ENCODE measurements at regions not wholly inside any gene's neighbourhood (a gene's known extent, or its start where the extent isn't known, plus 50 kb on each side); places are given as distances from the start of the nearest gene placed in this dataset.
"Not testable (repeated sequence)": the region's sequence is repeated elsewhere in the genome, so short reads cannot be mapped to it uniquely, and the experiment has no call there.

DNA sequence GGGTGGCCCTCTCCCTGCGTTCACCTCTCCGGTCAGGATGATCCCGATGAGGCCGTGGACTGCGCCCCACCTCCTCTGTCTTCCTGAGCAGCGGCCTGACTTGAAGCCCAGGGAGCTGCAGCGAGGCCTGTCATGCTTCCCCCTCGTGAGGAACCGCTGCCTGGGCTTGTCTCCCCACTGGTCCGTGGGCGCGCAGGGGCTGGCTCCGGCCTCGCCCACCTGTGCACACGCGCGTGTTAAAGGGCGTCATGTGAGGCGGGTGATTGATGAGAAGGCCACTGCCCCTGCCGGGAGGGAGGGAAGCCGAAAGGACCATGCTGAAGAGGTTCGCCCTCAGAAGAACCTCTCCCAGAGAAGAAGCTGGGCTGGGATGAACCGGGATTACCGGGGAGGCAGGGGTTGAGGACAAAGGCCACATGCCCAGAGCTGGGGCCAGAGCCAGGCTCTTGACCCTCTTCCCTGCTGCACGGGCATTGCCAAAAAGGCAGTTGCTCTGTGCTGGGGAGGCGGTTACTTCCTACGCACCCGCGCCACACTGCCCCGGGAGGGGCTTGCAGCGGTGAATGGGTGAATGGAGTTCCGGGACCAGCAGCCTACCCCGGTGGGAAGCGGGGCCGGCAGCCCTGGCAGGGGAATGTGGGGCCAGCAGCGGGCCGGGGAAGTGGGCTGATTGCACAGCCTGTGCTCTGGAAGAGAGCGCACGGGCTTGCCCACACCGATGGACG lies 85.9 kb upstream of the GSE1 start:
- DNase-seq (ENCODE audit: low spot score) = no peak

DNA sequence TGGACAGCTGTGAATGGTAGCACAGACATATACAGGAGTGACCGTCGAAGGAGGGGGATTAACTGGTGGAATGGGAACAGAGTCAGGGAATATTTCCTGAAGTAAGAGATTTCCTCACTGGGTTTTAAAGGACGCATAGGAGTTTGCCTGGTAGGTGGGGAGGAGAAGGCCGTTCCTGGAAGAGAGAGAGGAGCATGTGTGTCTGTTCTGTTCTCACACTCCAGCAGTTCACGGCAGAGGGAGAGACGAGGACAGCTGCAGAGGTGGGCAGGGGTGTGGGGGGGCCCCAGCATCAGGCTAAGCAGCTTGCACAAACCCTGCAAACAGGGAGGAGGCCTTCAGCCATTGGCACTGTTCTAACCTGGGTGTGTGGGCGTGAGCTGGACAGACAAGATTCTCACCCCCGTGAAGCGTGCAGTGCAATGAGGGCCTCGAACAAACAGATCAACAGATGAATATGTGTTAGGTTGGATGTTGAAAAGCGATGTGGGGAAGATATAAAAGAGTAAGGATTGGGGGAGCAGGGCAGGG lies 85.3 kb upstream of the GSE1 start:
- no peak for DNase-seq (ENCODE audit: low spot score)

DNA sequence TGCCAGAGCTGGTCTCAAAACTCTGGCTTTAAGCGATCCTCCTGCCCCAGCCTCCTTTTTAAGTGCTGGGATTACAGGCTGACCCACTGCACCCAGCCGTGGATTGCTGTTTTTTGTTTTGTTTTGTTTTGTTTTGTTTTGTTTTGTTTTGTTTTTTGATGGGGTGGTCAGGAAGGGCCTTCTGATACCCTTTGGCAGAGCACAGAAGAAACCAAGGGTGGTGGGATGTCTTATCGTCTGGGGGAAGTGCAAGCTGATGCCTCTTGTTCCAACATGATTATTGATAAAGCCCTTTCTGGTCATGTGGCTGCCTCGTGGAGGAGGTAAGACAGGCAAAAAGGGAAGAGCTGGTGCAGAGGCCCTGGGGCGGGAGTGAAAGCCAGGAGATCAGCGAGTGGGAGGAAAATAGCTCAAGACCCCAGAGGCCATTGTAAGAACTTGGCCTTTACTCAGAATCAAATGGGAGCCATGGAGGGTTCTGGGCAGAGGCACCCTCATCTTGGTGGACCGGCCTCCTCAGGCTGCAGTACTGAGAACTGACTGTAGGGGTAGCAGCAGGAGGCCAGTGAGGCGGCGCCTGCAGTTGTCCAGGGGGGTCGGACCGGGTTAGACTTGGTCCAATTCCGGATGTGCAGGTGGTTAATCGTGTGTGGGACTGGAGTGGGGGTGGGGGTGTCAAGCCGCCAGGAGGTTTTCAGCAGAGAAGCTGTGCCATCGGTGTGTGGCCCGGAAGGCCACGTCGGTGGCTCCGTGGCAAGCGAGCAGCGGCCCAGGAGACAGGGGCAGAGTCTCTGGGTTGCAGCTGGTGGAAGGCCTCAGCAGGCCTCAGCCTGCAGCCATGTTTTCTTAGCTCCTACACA lies 84.4 kb upstream of the GSE1 start:
- peak; percentile 48 for DNase-seq (ENCODE audit: low spot score)

DNA sequence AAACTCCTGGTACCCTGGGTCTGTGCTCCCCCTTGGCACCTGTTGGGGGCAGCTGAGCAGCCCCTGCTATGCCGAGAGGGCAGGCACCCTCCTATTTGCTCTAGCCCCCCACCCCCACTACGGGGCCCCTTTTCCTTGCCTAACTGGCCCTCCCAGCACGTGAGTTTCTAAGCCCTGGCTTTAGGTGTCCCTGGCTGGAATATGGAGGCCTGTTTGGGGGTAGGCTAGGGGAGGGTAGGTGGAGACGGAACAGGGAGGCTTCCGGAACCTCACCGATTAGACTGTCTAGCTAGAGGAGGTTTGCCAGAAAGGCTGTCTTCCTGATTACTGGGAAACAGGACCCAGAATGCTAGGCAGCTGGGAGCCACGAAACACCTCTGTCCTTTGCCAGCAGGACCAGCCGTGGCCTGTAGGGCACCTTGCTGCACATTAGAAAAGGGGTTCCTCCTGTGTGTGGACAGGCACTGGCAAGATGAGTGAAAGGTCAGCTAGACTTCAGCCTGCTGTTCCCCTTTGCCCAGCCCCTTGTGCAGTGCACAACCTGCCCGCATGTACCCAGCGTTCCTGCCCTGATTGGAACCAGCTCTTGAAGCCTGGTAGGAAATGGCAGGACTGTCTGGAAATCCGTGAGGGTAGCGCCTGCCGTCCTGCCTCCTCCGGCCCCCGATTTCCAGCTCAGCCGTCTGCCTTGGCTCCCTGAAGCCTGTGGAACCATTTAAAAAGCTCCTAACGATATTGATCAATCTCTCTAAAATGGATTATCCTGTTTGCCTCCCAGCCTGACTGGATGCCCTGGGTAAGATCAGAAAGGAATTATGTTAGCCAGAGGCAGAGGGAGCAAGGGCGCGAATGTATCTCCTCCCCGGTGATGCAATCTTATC lies 83.4 kb upstream of the GSE1 start:
- DNase-seq (ENCODE audit: low spot score) = no peak

DNA sequence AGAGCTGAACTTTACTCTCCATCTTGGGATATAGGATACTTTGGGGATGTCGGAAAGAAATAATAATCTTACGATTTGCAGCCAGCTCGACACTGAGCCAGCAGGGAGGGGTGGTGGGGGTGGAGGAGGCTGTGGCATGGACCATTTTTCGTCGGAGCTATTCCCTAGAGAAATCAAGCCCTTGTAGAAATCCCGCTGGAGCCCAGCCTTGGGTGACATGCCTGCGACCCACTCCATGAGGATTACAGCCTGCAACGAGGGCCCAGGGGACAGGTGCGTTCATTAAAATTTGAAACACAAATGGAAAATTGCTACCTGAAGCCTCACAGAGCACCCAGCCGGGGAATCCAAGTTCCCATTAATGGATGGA lies 82.8 kb upstream of the GSE1 start:
- no peak for DNase-seq (ENCODE audit: low spot score)

DNA sequence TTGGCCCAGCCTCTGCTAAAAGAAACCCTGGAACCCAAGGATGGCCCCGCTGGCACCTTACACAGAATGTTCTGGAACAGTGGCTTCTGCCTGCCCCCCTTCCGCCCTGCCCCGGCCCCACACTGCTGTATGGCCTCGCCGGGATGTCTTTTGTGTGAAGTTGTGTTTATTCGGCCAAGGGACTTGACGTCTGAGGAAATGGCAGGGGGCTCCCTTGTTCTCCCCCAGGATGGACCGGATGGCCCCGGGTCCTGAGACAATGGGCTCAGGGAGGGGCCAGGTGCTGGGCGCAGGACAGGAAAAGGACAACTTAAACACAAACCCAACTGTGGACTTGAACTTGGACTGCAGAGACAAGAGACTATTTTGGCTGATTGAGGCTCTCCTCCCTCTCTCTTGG lies 81.6 kb upstream of the GSE1 start:
- DNase-seq (ENCODE audit: low spot score) = no peak

DNA sequence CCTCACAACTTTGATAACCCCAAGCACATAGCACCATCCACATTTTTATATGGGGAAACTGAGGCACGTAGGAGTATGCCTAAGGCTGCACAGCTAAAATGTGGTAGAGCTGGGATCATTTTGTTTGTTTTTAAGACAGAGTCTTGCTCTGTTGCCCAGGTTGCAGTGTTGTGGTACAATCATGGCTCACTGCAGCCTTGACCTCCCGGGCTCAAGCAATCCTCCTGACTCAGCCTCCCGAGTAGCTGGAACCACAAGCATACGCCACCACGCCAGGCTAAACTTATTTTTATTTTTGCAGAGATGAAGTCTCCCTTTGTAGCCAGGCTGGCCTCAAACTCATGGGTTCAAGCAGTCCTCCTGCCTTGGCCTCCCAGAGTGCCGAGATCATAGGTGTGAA lies 81.0 kb upstream of the GSE1 start:
- DNase-seq (ENCODE audit: low spot score) = no peak

DNA sequence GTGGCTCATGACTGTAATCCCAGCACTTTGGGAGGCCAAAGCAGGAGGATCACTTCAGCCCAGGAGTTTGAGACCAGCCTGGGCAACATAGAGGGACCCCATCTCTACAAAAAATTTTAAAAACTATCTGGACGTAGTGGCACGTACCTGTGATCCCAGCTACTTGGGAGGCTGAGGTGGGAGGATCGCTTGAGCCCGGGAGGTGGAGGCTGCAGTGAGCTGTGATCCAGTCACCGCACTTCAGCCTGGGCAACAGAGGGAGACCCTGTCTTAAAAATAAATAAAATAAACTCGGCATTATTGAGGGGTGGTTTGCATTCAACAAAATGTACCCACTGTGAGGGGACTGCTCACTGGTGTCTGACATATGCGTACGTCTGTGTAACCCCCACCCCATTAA lies 79.5 kb upstream of the GSE1 start:
- DNase-seq (ENCODE audit: low spot score) = not testable (repeated sequence)

DNA sequence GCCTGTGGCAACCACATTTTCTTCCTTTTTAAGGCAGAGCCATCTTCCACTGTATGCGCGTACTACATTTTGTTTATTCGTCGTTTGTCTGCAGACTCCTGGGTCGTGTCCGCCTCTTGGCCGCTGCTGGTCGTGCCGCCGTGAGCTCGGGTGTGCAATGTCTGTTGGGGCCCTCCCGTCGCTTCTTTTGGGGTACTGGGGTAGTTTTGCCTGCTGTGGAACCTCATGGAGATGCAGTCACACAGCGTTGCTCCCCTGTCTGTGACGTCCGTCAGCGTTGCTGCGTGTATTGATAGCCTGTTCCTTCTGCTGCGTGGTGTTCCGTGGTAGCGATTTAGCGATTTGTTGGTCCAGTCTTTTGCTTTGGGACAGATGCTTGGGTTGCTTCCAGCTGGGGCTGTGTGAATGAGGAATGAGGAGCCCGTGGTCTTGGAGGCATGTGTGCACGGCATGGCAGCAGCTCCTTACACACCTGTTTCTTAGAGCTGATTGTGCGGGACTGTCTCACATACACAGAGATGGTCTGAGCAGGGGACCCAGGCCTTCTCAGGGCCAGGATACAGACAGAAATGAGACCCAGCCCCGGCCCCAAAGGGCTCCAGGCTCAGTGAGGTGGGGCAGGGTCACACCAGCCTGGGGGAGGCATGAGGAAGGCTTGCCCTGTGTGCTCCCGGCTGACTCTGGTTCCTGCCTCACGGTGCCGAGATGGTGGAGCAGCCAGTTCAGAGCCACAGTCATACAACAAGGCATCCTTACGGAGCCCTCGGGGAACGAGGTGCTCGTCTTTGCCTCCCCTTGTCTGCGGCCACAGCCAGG lies 78.4 kb upstream of the GSE1 start:
- DNase-seq (ENCODE audit: low spot score) = no peak

DNA sequence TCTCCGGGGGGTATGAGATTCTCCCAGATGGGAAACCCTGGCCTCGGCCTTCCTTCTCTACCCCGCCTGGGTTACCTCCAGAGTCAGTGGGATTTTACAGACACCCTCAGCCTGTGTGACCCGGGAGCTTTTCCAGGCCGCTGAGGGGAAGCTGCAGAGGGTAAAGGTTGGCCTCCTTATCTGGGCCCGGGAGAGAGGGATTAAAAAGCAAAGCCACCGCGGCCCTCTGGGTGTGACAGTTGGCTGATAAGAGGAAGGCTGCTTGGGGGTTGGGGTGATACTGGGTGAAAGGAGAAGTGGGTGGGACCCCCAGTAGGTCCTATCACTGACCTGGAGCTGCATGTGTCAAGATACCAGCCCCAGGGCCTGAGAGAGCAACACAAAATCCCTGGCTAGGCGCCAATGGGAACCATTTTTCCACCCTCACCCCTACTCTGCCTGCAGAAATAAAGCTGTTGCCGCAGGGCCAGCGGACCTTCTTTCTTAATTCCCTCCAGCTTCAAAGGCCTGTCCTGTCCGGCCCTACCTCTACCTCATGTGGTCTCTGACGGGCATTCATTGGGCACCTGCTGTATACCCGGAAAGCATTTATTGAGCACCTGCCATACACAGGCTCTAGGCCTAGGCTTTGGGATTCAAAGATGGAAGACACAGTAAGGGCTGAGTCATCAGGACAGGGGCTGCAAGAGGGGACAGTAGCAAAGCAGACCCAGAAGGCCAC lies 77.6 kb upstream of the GSE1 start:
- DNase-seq (ENCODE audit: low spot score) = no peak

DNA sequence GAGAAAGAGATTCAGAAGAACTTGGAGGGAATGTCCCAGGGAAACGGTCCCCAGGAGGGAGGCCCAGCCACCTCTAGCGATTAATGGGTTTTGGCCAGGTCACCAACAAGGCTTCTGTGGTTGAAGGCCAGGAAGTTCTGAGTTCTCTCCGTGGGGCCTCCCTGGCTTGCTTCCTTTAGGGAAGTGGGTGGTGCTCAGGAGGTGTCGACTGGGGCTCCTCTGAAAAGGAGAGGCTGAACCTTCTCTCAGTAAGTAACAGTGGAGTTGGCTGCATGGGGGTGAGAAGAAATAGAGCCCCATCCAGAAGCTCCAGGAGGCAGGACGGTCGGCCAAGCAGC lies 77.1 kb upstream of the GSE1 start:
- DNase-seq (ENCODE audit: low spot score) = no peak

DNA sequence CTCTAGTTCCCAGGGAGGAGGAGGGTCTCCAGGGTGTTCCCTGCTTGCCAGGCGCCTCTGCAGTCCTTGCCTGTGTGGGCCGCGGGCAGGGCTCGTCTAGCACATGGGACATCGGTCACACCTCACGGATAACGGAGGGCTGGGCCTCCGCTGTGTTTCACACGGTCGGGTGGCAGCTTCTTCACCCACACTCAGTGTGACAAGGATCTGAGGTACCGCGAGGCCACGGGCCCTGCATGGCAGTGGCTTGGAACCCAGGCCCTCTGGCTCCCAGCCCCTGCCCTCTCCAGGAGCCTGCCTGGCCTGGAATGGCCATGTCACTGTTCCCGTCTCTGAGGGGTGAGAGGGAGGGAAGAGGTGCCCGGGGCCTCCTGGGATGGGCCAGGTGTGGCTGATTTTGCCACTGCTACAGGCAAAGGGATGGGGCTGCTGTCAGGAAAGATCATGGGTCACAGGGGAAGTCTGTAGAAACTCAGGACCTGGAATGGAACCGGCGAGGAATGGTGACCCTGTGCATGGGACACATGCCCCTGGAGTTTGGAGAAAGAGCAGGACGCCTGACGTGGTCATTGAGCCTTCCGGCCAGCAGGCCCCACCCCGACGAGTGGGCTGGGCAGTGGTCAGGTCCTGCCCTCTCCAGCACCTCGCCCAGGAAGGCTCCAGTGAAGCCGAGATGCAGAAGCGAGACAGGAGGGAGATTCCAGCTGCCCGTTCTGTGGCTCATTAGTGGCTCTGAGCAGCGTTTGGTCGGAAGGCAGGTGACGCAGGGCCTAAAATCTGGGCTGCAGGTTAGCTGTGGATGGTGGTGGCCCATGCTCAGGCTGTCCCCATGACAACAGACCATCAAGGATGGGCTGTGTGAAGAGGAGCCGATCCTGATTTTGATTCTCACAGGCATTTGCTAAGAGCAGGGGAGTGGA lies 76.5 kb upstream of the GSE1 start:
- no peak for DNase-seq (ENCODE audit: low spot score)

DNA sequence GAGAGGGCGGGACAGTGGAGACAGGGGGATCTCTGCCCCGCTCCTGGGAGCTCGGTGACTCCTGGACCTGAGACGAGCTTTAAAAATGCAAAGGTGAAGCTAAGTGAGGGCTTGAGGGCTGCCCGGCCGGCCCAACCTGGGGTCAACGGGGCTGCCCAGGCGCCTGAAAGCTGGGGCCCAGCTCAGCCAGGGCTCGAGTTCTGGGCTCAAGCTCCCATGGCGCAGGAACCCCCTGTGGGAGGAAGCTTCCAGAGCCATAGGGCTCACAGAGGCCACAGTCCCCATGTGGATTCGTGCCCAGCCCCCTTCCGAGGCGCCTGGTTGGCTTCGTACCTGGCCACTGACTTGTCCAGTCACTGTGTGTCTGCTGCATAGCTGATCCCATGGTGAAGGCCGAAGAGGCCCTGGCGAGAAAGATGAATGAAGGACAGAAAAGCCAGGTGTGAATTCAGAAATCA lies 75.8 kb upstream of the GSE1 start:
- no peak for DNase-seq (ENCODE audit: low spot score)

DNA sequence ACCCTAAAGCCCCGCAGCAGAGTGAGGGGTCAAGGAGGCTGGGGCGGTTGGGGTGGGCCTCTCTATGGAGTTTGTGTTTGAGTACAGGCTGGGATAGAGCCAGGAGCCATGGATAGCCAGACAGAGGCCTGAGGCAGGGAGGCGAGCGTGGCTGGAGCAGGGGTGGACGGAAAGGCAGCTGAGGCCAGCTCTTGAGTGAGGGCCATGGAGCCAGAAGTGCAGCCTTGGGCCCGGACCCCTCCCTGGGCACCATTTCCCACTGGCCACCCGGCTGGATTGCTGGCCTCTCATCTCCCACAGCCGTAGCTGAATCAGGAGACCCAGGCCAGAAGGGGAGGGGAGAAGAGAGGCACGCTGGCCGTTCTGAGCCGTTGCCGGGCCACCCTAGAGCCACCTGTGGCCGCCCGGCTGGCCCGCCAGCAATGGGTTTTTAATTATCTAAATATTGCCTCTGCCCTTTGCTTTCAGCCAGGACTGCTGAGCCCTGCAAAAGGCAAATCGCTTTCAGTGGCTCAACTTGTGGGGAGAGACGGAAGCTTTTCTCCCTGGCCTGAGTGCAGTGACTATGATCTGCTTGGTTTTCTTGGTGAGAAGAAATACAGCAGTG lies 75.2 kb upstream of the GSE1 start:
- no peak for DNase-seq (ENCODE audit: low spot score)

DNA sequence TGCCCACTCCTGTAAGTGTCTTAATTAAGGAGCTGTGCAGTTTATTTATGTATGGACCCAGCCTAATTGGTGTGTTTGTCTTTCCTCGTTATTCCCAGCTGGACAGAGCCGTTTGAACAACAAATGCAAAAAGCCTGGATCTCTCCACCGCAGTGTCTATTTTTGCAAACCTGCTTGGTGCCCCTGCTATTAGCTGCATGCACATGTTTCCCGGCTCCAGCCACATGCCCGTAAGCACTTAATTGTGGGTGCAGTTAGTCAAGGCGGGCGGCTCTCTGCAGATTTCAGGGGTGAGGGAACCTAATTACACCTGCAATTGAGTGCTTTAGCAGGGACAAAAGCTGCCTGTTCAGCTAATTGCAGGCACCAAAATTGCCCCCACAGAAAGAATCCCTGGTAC lies 74.0 kb upstream of the GSE1 start:
- no peak for DNase-seq (ENCODE audit: low spot score)

DNA sequence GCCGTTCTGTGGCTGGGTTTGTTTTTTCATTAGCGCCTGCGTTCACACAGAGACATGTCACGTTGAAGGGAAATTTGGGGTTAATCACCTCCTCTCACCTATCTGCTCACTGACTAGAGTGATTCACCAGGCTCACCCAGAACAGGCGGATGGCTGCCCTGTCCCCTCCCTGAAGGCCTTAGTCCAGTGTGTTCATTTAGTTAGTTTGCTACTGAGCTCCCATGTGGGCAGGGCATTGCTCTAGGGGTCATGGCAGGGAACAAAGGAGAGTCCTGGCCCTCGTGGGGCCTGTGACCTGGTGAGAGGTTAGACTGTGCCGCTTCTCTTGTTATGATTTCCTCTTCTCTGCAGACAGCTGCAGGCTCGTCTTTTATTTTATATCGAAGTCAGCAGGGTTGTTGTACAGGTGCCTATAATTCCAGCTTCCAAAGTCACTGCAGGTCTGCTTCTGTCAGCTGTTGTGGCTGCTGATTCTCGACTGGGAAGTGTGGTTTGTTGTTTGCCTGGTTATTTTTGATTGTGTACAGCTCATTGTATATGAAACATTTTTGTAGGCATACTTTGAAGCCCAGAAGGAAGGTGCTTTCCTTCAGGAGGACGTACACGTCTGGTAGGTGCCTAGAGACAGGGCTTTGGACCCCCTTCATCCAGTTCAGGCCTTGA lies 73.4 kb upstream of the GSE1 start:
- DNase-seq (ENCODE audit: low spot score) = no peak

DNA sequence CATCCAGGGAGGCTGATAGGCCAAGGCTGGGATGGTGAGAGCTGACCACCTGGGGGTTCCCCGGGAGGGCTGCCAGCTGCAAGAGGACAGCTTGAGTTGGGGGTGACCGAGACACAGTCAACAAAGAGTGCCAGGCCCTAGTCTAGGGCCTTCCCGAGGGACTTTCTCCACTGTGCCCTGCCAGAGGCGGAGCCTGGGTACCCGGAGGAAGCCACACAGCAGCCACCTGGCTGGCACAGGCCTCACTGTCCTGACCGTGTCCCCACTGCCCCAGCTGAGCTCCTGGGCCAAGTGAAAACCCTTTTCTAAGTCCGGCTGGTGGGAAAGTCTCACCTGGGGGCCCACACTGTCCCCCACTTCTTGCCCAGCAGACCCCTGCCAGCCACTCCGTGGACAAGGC lies 71.9 kb upstream of the GSE1 start:
- DNase-seq (ENCODE audit: low spot score) = no peak

DNA sequence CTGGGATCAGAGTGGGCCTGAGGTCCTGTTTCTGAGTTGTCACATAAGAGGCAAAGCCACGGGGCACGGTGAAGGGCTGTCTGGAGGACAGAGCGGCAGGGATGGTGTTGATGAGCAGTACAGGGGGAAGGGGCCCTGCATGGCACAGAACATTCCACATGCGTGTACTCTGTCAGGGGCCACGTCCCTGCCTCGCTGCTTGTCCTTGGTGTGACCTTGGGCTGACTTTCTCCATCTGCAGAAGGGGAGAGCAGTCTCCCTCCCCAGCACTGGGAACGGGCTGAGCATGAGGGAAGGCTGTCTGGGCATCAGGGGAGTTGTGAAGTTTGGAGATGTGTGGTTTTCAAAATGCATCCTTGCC lies 71.5 kb upstream of the GSE1 start:
- DNase-seq (ENCODE audit: low spot score) = no peak
